GM12891 (cell line): ENCODE measurements at regions not wholly inside any gene's neighbourhood (a gene's known extent, or its start where the extent isn't known, plus 50 kb on each side); places are given as distances from the start of the nearest gene placed in this dataset.
"Not testable (repeated sequence)": the region's sequence is repeated elsewhere in the genome, so short reads cannot be mapped to it uniquely, and the experiment has no call there.

ENCODE experiments used
- DNase-seq: peaks from one replicate; pipeline ENCODE4 v3.0.0; 2011; ENCODE audit warnings: low spot score; ENCODE audit not compliant: insufficient read length
- FAIRE-seq: peaks from 2 replicates; lab custom pipeline; 2011; peaks lifted over from hg19 to GRCh38; lab: Jason Lieb, UNC
- PAX5 ChIP-seq: IDR thresholded peaks from 2 replicates; pipeline ENCODE4 v1.6.1; 2011; ENCODE audit warnings: low read length, moderate library complexity, mild to moderate bottlenecking; ENCODE audit not compliant: insufficient read depth, severe bottlenecking
- POLR2A ChIP-seq: IDR thresholded peaks from 2 replicates; pipeline ENCODE4 v1.6.1; 2011; ENCODE audit warnings: low read depth, low read length, control low read depth
- POLR2AphosphoS5 ChIP-seq: IDR thresholded peaks from 2 replicates; pipeline ENCODE4 v1.6.1; 2011; ENCODE audit warnings: low read depth, low read length, control low read depth
- POU2F2 ChIP-seq: IDR thresholded peaks from 2 replicates; pipeline ENCODE4 v1.6.1; 2011; ENCODE audit warnings: low read depth, mild to moderate bottlenecking, control low read depth, low read length, moderate library complexity
- SPI1 ChIP-seq: IDR thresholded peaks from 2 replicates; pipeline ENCODE4 v1.6.1; 2011; ENCODE audit warnings: low read depth, low read length, control low read depth
- TAF1 ChIP-seq: IDR thresholded peaks from 2 replicates; pipeline ENCODE4 v1.6.1; 2011; ENCODE audit warnings: low read depth, low read length, control low read depth

DNA sequence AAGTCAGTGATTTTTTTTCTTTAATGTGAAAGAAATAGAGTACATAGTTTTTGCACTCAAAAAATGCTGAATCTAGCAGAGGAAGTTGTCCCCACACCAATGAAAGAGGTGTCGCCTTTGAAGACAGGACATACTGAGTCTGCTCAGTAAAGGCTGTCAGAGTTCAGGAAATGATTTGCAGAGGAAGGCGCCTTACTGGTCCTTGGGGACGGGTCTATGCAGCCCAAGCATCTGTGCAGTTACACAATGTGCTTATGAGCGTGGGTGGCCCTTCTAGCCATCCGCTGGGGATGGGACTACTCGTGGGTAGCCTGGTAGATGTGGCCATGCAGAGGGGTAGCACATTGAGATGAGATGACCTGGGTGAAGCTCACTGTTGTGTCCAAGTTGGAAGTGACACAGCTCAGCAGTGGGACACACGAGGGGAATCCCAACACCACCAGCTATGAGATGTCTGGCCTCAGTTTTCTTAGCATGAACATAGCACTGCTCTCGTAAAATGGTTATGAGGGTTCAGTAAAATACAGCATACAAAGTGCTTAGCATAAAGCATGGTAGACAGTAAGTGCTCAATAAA, 116.5 kb upstream of the RBPJ start:
- TF ChIP-seq TAF1 (no peak), SPI1 (no peak), POU2F2 (no peak), PAX5 (no peak), POLR2AphosphoS5 (no peak), POLR2A (no peak)
- DNase-seq = no peak
- FAIRE-seq = peak; percentile 54

DNA sequence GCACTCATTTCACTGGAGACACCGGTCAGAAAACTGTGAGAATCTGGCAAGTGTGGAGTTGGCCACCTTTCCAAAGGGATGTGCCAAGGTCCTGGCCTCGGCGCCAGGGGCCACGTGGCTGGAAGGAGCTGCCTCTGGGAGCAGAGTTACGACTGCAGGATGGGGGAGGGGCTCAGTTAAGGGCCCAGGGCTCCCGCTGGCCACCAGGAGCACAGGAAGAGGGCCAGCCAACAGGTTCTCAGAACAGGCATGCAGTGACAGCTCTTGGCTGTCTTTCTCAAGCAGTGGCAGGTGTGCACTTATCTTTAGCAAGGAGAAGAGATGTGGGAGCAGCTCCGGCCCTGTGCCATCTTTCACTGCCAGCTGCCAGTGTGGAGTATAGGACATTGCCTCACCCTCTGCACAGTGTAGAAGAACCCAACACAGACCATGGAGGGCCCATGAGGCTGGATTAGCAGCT, 115.9 kb upstream of the RBPJ start:
- TF ChIP-seq POLR2AphosphoS5 (no peak), POU2F2 (no peak), POLR2A (no peak), TAF1 (no peak), SPI1 (no peak), PAX5 (no peak)
- no peak for FAIRE-seq
- no peak for DNase-seq

DNA sequence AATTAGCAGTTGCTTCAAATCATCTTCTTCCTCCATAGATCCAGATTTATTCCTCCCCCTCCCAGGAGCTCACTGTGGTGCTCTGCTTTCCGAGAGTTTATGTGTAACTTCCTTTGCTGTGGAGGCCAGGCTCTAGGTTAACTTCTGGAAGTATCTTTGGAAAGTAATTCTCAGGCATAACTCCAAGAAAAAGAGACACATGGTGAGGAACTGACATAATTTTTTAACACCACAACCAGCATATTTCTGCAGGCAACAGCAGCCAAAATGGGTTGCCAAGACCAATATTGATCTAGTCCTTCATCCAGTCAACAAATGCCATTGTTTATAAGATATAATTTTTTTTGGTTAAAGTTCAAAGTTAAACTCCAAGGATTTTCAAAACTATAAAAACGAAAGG, 114.5 kb upstream of the RBPJ start:
- DNase-seq (no peak), FAIRE-seq (no peak)
- TF ChIP-seq PAX5 = no peak
- TF ChIP-seq TAF1 = no peak
- TF ChIP-seq POLR2AphosphoS5 = no peak
- TF ChIP-seq SPI1 = no peak

DNA sequence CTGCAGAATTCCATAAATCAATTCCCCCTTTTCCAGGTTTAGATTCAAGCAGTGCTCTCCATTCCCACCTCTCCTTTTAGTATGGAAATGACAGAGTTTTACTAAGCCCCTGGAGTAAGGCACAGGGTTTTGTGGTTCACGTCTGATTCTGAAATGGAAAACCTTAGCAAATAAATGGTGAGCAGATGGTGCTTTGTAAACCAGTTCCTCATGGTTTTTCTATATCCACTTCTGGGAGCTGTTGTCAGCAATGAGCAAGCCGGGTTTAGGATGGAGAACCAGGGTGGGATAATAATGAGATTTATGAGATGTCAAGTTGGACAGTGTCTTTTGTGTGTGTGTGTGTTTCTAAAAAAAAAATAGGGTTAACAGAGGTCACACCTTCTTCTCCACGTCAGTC, 113.8 kb upstream of the RBPJ start:
- no peak for DNase-seq
- TF ChIP-seq TAF1 = no peak
- TF ChIP-seq POU2F2 = no peak
- no peak for TF ChIP-seq PAX5
- TF ChIP-seq SPI1 = no peak
- TF ChIP-seq POLR2A = no peak
- TF ChIP-seq POLR2AphosphoS5 = no peak
- FAIRE-seq = no peak

DNA sequence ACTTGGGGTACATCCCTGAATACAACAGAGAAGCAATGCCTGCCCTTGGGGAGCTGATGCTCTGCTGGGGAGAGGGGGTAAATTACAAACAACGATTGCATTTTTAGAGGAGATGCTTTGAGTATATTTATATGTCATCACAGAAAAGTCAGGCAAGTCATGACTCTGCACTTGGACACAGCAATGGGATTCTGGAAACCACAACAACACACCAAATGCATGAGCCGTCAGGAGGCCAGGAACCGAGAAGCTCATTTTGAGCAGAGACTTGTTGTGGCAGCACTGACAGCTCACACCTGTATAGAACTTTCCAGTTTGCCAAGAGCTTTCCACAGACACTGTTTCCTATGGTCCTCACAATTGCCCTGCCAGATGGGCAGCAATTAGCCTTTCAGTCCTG, 113.2 kb upstream of the RBPJ start:
- no peak for DNase-seq
- FAIRE-seq = no peak
- TF ChIP-seq POU2F2 = no peak
- no peak for TF ChIP-seq SPI1
- TF ChIP-seq POLR2AphosphoS5 = no peak
- TF ChIP-seq POLR2A = no peak
- no peak for TF ChIP-seq PAX5
- no peak for TF ChIP-seq TAF1

DNA sequence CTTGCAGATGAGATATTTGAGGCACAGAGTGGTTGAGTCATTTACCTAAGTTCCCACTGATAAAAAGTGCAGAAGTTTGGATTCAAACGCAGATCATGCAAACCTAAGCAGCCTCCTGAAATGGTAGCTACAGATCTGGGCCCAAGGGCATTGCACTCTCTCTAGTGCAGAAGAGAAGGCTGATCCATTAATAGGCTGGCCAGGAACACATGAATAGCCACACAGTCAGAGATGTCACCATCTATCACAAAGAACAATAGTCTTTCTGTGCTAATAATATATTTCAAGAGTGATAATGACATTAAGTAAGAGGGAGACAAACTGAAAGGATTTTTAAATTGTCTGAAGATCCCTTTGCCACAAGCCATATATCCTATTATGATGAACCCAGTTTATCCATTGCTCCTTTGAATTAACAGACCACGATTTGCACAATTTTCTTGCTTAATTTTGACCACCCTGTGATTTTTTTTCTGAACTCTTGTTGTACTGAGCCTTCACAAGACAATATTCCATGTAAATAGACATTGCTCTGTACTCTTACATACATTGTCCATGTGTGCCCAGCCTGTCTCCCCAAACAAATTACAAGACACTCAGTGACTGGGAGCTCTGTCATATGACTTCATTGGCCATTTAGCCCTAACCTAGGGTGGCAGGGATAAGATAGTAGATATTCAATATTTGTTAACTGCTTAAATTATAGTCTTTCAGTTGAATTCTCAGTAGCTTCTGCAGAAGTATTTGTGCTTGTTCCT, 112.4 kb upstream of the RBPJ start:
- FAIRE-seq = no peak
- DNase-seq = no peak
- no peak for TF ChIP-seq POU2F2
- TF ChIP-seq SPI1 = no peak
- TF ChIP-seq PAX5 = no peak
- TF ChIP-seq POLR2AphosphoS5 = no peak
- TF ChIP-seq POLR2A = no peak
- TF ChIP-seq TAF1 = no peak

DNA sequence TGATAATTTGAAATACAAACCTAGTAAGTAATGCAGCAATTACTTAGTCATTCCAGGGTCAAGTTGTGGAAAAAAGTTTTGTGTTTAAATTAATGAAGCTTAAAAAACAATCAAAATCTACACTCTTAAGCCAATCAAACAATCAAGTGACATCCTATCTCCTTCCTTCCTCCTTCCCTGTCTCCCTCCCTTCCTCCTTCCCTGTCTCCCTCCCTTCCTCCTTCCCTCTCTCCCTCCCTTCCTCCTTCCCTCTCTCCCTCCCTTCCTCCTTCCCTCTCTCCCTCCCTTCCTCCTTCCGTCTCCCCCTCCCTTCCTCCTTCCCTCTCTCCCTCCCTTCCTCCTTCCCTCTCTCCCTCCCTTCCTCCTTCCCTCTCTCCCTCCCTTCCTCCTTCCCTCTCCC, 111.4 kb upstream of the RBPJ start:
- not testable (repeated sequence) for FAIRE-seq, DNase-seq

DNA sequence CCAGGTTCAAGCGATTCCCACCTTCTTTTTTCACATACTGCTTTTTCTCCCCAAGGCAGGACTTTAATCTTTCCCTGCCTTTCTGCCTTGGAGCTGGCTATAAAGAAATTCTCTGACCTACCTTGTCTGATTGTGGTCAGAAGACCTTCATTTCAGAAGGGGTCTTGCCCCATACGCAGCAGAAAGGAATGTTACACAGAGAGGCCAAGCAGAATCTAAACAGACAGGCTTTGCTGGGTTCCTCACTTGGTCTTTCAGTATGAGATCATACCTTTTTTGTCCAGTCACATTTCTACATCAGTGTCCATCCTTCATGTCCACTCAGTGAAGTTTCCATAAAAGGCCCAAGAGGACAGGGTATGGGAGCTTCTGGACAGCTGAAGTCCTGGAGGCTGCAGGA, 108.3 kb upstream of the RBPJ start:
- DNase-seq = no peak
- FAIRE-seq = no peak
- no peak for TF ChIP-seq POLR2AphosphoS5
- TF ChIP-seq POLR2A = no peak
- no peak for TF ChIP-seq POU2F2
- TF ChIP-seq PAX5 = no peak
- TF ChIP-seq TAF1 = no peak

DNA sequence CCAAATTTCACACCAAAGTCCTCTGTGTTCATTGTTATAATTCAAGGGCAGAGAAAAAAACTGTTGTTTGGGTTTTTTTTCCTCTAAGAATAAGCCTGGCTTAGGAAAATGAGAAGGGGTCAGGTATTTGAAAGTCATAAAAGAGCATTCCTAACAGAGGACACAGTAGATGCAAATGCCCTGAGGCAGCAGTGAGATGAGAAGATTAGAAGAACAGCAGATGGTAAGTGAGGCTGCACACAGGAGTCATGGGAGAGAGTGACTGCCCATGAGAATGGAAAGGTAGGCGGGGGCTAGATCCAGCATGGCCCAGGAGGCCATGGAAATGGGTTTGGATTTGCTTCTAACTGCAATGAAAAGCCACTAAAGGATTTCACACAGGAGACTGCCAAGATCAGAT, 107.5 kb upstream of the RBPJ start:
- DNase-seq (no peak), FAIRE-seq (no peak)
- TF ChIP-seq POLR2A (no peak), SPI1 (no peak), PAX5 (no peak), TAF1 (no peak), POU2F2 (no peak), POLR2AphosphoS5 (no peak)

DNA sequence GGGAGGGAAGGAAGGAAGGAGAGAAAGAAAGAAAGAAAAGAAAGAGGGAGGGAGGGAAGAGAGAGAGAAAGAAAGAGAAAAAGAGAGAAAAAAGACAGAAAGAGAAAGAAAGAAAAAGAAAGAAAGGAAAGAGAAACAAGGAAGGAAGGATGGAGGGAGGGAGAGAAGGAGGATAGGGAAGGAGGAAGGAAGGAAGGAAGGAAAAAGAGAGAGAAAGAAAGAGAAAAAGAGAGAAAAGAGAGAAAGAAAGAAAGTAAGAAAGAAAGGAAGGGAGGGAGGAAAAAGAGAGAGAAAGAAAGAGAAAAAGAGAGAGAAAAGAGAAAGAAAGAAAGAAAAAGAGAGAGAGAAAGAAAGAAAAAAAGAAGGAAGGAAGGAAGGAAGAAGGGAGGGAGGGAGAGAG, 105.8 kb upstream of the RBPJ start:
- DNase-seq = no peak
- TF ChIP-seq PAX5 = no peak
- TF ChIP-seq TAF1 = no peak
- TF ChIP-seq POU2F2 = no peak
- no peak for TF ChIP-seq SPI1
- TF ChIP-seq POLR2A = no peak
- TF ChIP-seq POLR2AphosphoS5 = no peak
- FAIRE-seq = no peak
